HG03469 (cell line): ENCODE measurements at regions not wholly inside any gene's neighbourhood (a gene's known extent, or its start where the extent isn't known, plus 50 kb on each side); places are given as distances from the start of the nearest gene placed in this dataset.

Source experiments
- ATAC-seq: cut with Tn5 transposase; IDR thresholded peaks from one replicate; pipeline ENCODE4 v1.9.1; 2021; ENCODE audit warnings: mild to moderate bottlenecking, moderate library complexity, moderate number of reproducible peaks; ENCODE audit not compliant: unreplicated experiment

- no peak for ATAC-seq
Measured at GRCh38 chr10:2953495-2953894, 113.9 kb upstream of the PFKP start.

GRCh38 chr10:2951235-2951835 is 116.0 kb upstream of the PFKP start:
- no peak for ATAC-seq

- ATAC-seq: no peak
Measured at GRCh38 chr10:2950546-2950945, 116.8 kb upstream of the PFKP start.

- peak; percentile 59 for ATAC-seq
Measured at GRCh38 chr10:2949948-2950354, 117.4 kb upstream of the PFKP start.

GRCh38 chr10:2949221-2949947 is 118.0 kb upstream of the PFKP start:
- ATAC-seq: no peak

GRCh38 chr10:2948127-2948854 is 119.1 kb upstream of the PFKP start:
- ATAC-seq: peak; percentile 51

- ATAC-seq: no peak
Measured at GRCh38 chr10:2944788-2945187, 122.6 kb upstream of the PFKP start.

- ATAC-seq: no peak
Measured at GRCh38 chr10:2943932-2944614, 123.3 kb upstream of the PFKP start.

GRCh38 chr10:2942938-2943337 is 124.4 kb upstream of the PFKP start:
- no peak for ATAC-seq

- no peak for ATAC-seq
Measured at GRCh38 chr10:2938869-2939268, 128.5 kb upstream of the PFKP start.

GRCh38 chr10:2936816-2937215 is 130.5 kb upstream of the PFKP start:
- ATAC-seq: no peak

- no peak for ATAC-seq
Measured at GRCh38 chr10:2935647-2936386, 131.5 kb upstream of the PFKP start.

- ATAC-seq: no peak
Measured at GRCh38 chr10:2933924-2934323, 133.4 kb upstream of the PFKP start.

GRCh38 chr10:2933519-2933918 is 133.8 kb upstream of the PFKP start:
- ATAC-seq: no peak

GRCh38 chr10:2933071-2933470 is 134.3 kb upstream of the PFKP start:
- ATAC-seq: no peak

GRCh38 chr10:2929480-2930258 is 137.7 kb upstream of the PFKP start:
- ATAC-seq: no peak

- peak; percentile 91 for ATAC-seq
Measured at GRCh38 chr10:2927958-2928840, 139.1 kb upstream of the PFKP start.

GRCh38 chr10:2926918-2927660 is 140.3 kb upstream of the PFKP start:
- no peak for ATAC-seq
